Astrocyte of the cerebellum (primary cell): ENCODE measurements at regions not wholly inside any gene's neighbourhood (a gene's known extent, or its start where the extent isn't known, plus 50 kb on each side); places are given as distances from the start of the nearest gene placed in this dataset.

Experiments used
- DNase-seq: peaks from one replicate; pipeline ENCODE4 v3.0.0-alpha.2; 2011; ENCODE audit warnings: low read depth
- H3K4me3 ChIP-seq: 2 replicates; pipeline ENCODE4 v1.5.1; 2011; ENCODE audit warnings: mild to moderate bottlenecking, low read depth, low read length, moderate library complexity
- CTCF ChIP-seq: IDR thresholded peaks from 2 replicates; pipeline ENCODE4 v1.5.1; 2012; ENCODE audit warnings: low read length, low read depth, moderate library complexity, mild to moderate bottlenecking; ENCODE audit errors: missing control alignments
- in situ Hi-C: cut with HindIII; loops from 2 replicates; pipeline ENCODE4 v1.10.0; 2017; ENCODE audit warnings: low sequenced_read_pairs

- no peak overlapping the region for H3K4me3 ChIP-seq
- no peak for DNase-seq
- in situ Hi-C loops: no loop called here
- TF ChIP-seq CTCF: no peak
Measured at GRCh38 chr16:86013867-86014266, 114.9 kb downstream of the IRF8 start.

- in situ Hi-C loops: no loop called here
- H3K4me3 ChIP-seq: no peak overlapping the region
- TF ChIP-seq CTCF: no peak
- DNase-seq: no peak
Measured at GRCh38 chr16:86015606-86016005, 116.6 kb downstream of the IRF8 start.

- peak; percentile 81 for TF ChIP-seq CTCF
- in situ Hi-C loops: no loop called here
- DNase-seq: peak; percentile 34
- H3K4me3 ChIP-seq: no peak overlapping the region
Measured at GRCh38 chr16:86016201-86016965, 117.4 kb downstream of the IRF8 start.

GRCh38 chr16:86018071-86018470 lies 119.1 kb downstream of the IRF8 start:
- DNase-seq: no peak
- no peak for TF ChIP-seq CTCF
- in situ Hi-C loops: no loop called here
- no peak overlapping the region for H3K4me3 ChIP-seq

- in situ Hi-C loops: no loop called here
- no peak for DNase-seq
- no peak for TF ChIP-seq CTCF
- H3K4me3 ChIP-seq: no peak overlapping the region
Measured at GRCh38 chr16:86018487-86018886, 119.5 kb downstream of the IRF8 start.

GRCh38 chr16:86018941-86019340 lies 120.0 kb downstream of the IRF8 start:
- TF ChIP-seq CTCF: no peak
- in situ Hi-C loops: no loop called here
- DNase-seq: no peak
- no peak overlapping the region for H3K4me3 ChIP-seq
